GM12874 (cell line): ENCODE measurements at regions not wholly inside any gene's neighbourhood (a gene's known extent, or its start where the extent isn't known, plus 50 kb on each side); places are given as distances from the start of the nearest gene placed in this dataset.

ENCODE experiments used
- TF ChIP-seq, protein P1 (sequence below): IDR thresholded peaks from 2 replicates; pipeline ENCODE4 v1.5.1; 2011; ENCODE audit warnings: low read depth, mild to moderate bottlenecking, control low read depth, low read length, moderate library complexity; ENCODE audit not compliant: insufficient read depth

DNA sequence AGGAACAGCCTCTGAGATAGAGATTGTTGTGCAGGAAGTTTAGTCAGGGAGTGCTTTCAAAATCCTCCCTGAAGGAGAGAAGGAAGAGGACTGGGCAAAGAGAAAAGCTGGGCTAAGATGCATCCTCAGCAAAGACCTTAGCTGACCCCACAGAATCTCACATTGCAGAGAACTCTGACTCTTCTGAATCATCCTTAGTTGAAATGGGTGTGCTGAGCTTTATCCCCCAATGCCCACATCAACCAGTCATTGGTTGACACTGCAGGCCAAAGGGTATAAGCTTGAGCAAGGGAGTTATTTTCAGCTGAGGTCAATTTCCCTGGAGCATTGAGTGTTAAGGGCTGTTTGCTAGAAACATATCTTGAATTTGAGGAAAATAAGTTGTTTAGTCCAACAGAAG, 732.2 kb downstream of the CBLN4 start:
- TF ChIP-seq, protein P1, sequence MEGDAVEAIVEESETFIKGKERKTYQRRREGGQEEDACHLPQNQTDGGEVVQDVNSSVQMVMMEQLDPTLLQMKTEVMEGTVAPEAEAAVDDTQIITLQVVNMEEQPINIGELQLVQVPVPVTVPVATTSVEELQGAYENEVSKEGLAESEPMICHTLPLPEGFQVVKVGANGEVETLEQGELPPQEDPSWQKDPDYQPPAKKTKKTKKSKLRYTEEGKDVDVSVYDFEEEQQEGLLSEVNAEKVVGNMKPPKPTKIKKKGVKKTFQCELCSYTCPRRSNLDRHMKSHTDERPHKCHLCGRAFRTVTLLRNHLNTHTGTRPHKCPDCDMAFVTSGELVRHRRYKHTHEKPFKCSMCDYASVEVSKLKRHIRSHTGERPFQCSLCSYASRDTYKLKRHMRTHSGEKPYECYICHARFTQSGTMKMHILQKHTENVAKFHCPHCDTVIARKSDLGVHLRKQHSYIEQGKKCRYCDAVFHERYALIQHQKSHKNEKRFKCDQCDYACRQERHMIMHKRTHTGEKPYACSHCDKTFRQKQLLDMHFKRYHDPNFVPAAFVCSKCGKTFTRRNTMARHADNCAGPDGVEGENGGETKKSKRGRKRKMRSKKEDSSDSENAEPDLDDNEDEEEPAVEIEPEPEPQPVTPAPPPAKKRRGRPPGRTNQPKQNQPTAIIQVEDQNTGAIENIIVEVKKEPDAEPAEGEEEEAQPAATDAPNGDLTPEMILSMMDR = no peak

DNA sequence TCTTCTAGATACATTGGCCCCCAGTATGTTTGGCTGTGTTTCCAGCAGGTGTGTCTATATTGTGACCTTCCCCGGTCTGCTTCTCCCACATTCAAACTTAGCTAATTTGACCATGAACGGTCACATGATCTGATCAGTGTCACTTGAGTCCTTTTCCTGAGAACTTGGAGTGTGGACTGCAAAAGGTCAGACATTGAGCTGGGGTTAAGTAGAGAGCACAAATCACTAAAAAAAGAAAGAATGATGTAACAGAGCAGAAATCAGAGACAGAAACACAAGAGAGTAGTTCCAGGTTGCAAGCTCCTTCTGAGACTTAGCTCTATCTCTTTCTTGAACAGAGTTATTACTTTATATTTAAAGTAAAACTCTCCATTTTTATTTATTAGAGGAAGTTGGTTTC, 733.9 kb downstream of the CBLN4 start:
- TF ChIP-seq, protein P1 = no peak

DNA sequence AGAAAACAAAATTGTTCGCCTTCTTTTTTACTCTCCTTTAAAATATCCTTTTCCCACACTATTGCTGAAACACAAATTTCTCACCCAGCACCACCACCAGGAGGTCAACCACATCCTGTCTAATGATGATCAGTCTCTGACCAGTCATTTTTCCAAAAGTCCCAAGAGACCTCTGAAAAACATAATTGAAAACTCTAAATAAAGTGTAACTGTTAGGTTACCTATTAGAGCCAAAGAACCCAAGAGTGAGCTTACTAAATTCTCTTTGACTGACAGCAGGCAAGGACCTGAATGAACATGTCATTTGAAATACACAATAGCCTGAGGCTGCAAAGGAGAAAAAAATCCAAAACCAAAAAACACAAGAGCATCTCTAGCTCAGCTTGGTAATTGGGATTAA, 735.4 kb downstream of the CBLN4 start:
- TF ChIP-seq, protein P1 = no peak

DNA sequence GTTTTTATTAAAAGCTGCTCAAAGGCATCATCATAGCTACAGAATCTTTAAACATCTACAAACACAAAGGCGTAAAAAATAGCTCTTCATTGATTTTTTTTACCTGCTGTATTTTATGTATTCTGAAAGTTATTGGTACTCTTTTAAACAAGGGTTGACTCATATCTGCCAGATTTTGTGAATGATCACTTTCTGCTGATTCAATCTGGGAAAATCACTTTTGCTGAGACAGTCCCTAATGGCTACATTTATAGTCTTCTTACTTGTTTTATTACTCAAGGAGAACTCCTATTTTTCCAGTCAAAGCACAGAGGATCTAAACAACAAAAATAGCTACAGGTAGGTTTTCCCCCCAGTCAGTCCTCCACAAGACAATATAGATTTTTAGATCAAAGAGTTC, 739.0 kb downstream of the CBLN4 start:
- TF ChIP-seq, protein P1 = no peak

DNA sequence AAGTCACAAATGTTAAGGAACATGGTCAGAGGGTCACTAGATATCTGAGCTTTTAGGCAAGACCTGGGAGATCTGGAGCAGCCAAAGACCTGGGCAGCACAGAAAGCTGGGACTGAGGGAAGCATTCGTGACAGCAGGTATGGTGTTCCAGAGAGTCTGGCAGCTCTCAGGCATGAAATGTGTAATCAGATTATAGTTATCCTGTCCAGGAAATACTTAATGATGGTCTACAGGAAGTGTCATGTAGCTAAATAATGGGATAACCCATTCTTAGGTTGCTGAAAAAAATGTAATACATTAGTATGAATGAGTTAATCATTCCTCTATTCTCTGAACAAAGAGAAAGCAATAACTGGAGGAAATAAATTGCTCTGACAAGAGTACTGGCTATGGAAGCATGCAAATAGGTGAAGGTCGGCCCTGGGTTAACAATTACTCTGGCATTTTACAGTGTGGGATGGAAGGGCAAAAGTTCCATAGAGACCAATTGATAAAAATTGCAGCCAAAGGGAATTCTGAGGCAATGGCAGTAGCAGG, 740.5 kb downstream of the CBLN4 start:
- TF ChIP-seq, protein P1 = no peak

DNA sequence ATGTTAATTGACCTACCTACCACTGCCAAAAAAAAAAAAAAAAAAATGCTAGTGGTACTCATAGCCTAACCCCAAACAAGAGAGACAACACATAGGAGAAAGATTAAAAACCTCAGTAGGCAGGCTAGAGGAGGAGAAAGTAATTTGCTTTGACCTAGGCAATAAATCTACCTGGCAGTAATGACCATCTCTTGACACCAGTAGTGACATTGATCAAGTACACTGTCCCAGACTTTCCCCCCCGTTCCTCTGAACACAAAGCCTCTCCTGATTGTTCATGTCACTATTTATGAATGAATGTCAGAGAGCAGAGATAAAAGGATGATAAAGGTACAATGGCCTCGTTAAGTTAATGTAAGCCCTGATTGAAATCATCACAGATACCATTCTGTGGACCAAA, 746.8 kb downstream of the CBLN4 start:
- TF ChIP-seq, protein P1 = no peak

DNA sequence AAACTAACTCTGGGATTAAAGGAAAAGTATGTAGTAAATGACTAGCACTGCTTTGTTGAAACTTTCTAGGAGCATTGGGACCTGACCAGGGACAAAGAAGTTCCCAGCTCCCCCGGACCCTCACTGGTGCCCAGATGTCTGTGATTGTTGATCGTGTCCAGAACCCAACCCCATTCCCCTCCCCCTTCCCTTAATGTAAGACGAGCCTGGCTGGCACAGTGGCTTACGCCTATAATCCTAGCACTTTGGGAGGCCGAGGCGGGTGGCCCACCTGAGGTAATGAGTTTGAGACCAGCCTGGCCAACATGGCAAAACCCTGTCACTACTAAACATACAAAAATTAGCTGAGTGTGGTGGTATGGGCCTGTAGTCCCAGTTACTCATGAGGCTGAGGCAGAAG, 750.3 kb downstream of the CBLN4 start:
- TF ChIP-seq, protein P1 = no peak

DNA sequence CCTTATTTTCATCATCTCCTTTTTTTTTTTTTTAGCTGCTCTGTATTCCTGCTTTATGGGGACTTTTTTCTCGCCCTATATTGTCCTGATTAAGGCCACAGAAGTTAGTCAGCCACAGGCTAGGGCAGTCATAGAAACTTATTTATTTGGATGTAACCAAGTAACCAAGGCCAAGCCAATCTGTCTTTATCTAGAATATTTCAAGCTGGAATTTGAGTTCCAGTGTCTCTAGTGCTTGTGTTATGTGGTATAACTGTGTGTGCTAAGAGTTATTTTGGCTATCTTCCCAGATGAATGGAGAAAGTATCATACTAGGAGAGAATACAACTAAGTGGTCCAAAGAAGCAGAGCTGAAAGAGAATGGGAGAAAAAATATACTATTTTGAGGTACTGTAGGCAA, 751.5 kb downstream of the CBLN4 start:
- TF ChIP-seq, protein P1 = no peak
